ENCODE measurements at regions not wholly inside any gene's neighbourhood (a gene's known extent, or its start where the extent isn't known, plus 50 kb on each side); places are given as distances from the start of the nearest gene placed in this dataset.
"Not testable (repeated sequence)": the region's sequence is repeated elsewhere in the genome, so short reads cannot be mapped to it uniquely, and the experiment has no call there.

DNA sequence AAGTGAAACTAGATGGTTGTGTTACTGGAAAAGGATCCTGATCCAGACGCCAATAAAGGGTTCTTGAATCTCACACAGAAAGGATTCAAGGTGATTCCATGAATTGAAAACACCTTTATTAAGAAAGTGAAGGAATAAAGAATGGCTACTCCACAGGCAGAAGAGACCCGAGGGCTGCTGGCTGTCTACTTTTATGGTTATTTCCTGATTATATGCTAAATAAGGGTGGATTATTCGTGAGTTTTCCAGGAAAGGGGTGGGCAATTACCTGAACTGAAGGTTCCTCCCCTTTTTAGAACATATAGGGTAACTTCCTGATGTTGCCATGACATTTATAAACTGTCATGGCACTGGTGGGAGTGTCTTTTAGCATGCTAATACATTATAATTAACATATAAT is 50.9 kb upstream of the WARS2 start:
- no peak for DNase-seq (ENCODE audit: low read depth)

- no peak for DNase-seq (ENCODE audit: low read depth)
Observed at GRCh38 chr1:119204197-119204960, 63.9 kb upstream of the WARS2 start.

- no peak for DNase-seq (ENCODE audit: low read depth)
Observed at GRCh38 chr1:119204961-119205357, 64.5 kb upstream of the WARS2 start.

- no peak for DNase-seq (ENCODE audit: low read depth)
Observed at GRCh38 chr1:119209061-119209460, 68.6 kb upstream of the WARS2 start.

DNA sequence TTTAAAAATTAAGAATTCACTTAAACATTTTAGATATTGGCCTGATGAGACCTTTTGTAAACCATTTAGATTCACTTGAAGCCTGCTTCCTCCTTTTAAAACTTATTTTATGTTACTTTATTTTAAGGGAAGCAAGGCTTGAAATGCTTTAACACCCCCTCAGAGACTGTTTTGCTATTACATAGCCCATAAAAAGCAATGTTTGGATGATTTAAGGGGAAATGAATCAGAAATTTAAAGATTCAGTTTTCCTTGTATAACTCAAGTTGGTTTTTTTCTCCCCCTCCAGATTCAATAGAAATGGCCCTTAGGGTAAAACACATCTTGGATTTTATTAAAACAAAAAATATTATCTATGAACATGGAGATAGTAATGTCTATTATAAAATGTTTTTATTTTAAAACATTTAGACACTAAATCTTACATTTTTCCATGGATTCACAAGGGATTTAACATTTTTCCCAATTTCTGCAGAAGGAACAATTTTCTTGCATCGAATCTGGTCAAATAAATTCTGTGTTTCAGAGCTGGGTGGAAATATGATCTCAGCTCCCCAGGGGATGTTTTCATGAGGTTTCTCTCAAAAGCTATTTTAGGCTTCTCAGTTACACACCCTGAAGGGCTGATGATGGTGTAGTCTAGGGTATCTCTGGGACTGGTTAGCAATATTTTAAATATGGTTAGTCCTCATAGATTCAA is 69.3 kb upstream of the WARS2 start:
- peak; percentile 54 for DNase-seq (ENCODE audit: low read depth)

- DNase-seq (ENCODE audit: low read depth): no peak
Observed at GRCh38 chr1:119210296-119210649, 69.8 kb upstream of the WARS2 start.

- DNase-seq (ENCODE audit: low read depth): not testable (repeated sequence)
Observed at GRCh38 chr1:119213213-119213612, 72.8 kb upstream of the WARS2 start.

GRCh38 chr1:119214961-119215360 is 74.5 kb upstream of the WARS2 start:
- DNase-seq (ENCODE audit: low read depth): not testable (repeated sequence)

- no peak for DNase-seq (ENCODE audit: low read depth)
Observed at GRCh38 chr1:119217309-119217828, 76.9 kb upstream of the WARS2 start.

DNA sequence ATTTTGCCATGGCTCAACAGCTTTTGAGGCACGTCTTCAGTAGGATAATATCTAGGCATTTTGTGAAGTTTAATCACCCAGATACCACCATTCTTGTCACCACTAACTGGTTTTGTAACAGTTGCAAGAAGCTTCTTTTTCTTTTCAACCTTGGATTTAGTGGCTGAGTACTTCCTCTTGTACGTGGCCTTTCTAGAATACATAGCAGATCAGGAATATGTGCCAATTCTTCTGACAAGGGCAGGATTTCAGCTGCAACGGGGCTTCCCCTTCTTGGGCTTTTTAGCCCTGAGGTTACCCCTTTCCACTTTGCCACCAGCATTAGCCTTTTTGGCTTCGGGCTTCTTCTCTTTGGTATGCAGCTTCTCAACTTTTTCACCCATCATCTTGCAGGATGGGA is 79.3 kb upstream of the WARS2 start:
- DNase-seq (ENCODE audit: low read depth): no peak

DNA sequence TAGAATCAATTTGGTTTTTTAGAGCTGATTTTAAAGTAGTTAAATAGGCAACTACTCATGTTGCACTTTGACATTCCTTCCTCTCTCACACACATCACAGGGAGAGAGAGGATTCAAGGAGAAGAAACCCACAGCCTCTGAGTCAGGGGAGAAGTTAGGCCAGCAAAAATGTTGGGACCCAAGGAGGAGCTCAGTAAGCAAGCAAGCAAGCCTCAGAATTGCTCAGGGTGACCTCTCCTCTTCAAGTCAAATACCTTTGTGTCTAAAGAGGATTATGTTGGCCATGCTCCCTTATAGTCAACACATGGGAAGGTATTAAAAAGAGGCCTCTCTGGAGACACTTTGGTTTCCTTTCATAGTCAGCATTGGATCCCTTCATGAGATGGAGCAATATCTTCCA is 80.5 kb upstream of the WARS2 start:
- DNase-seq (ENCODE audit: low read depth): peak; percentile 45

DNA sequence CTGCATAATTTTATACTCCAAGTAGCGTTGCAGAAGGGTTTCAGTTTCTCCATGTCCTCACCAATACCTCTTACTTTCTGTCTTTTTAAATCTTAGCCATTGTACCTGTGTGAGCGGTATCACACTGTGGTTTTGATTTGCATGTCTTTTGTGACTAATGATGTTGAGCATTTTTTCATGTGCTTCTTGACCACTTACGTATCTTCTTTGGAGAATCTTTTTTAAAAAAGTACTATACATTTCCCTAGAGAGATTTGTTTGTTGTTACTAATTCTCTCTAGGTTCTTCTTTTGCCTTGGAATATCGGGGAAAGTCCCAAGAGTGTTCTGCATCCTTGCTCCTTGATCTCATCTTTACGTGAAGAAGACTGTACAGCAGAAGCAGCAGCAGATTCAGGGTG is 81.8 kb upstream of the WARS2 start:
- no peak for DNase-seq (ENCODE audit: low read depth)

- DNase-seq (ENCODE audit: low read depth): no peak
Observed at GRCh38 chr1:119225265-119225664, 84.8 kb upstream of the WARS2 start.

DNA sequence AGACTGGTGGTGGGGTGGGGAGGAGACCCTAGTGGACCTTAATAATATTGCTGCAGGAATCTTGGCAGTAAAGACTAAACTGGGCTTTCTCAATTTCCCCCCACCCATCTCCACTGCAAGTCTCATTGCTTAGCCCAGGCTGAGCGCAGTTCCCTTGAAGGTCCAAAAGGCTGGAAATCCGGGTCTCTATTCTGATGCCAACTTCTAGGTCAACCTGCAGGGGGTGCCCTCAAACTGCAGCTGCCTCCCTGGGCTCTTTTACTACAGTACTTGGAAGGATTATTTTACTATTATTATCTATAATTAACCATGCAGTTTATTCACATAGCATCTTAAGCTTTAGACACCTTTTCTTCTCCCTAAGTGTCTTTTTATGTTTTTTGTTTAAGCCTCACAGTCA is 85.4 kb upstream of the WARS2 start:
- DNase-seq (ENCODE audit: low read depth): no peak

DNA sequence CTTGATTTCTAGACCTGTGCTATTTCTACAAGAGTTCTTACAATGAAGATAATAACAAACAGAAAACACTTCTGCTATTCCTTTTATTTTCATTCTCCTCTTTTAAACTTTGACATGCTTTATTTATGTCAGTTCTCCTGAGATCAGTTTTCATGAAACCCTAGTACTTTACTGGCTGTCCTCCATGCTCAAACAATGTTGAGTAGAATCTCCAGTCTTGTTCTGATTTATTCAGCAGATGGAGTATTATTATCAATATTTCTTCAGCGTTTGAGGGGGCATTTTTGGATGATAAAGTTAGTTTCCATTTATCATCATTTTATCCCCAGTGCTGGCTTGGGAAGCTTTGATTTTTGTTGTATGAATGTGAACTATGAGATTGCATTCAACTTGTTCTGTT is 85.9 kb upstream of the WARS2 start:
- DNase-seq (ENCODE audit: low read depth): no peak

GRCh38 chr1:119226913-119227312 is 86.5 kb upstream of the WARS2 start:
- no peak for DNase-seq (ENCODE audit: low read depth)

DNA sequence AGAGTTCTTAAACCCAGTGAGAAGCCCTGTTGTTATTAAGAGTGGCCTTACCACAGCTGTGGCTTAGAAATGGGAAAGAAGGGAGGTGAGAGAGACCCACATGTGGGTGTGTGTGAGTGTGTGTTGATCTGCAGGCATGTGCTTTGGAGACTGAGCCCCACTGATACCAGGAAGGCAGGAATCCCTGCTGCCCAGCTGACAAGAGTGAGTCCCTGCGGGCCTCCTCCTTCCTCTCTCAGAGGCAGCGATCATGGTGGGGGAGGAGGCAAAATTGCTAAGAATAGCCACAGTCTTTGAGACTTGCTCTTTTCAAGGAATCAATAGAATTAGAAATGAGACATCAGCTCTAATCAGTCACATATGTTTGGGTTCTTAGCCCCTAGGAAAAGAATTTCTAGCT is 87.0 kb upstream of the WARS2 start:
- DNase-seq (ENCODE audit: low read depth): no peak

GRCh38 chr1:119228335-119229080 is 88.1 kb upstream of the WARS2 start:
- DNase-seq (ENCODE audit: low read depth): no peak

- DNase-seq (ENCODE audit: low read depth): no peak
Observed at GRCh38 chr1:119235120-119235519, 94.7 kb upstream of the WARS2 start.

- no peak for DNase-seq (ENCODE audit: low read depth)
Observed at GRCh38 chr1:119245881-119246280, 105.4 kb upstream of the WARS2 start.

DNA sequence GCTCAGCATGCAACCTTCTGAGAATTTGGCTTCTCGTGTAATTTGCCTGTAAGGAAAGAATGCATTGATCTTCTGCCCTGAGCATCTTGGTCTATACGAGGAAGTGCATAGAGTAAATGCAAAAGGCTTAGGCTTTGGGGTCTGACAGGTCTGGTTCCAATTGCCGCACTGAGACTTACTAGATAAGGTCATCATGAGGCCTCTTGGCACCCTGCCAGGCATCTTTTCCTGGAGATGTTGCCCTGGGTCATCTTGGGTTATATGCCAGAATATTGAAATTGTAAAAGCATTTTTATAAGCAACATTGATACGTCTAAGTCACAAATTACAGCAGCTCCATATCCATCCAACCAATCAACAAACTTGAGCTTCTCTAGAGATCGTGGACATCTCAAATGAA is 108.8 kb upstream of the WARS2 start:
- DNase-seq (ENCODE audit: low read depth): no peak

GRCh38 chr1:119250299-119250698 is 109.8 kb upstream of the WARS2 start:
- DNase-seq (ENCODE audit: low read depth): no peak
